ENCODE measurements at regions not wholly inside any gene's neighbourhood (a gene's known extent, or its start where the extent isn't known, plus 50 kb on each side); places are given as distances from the start of the nearest gene placed in this dataset.

DNA sequence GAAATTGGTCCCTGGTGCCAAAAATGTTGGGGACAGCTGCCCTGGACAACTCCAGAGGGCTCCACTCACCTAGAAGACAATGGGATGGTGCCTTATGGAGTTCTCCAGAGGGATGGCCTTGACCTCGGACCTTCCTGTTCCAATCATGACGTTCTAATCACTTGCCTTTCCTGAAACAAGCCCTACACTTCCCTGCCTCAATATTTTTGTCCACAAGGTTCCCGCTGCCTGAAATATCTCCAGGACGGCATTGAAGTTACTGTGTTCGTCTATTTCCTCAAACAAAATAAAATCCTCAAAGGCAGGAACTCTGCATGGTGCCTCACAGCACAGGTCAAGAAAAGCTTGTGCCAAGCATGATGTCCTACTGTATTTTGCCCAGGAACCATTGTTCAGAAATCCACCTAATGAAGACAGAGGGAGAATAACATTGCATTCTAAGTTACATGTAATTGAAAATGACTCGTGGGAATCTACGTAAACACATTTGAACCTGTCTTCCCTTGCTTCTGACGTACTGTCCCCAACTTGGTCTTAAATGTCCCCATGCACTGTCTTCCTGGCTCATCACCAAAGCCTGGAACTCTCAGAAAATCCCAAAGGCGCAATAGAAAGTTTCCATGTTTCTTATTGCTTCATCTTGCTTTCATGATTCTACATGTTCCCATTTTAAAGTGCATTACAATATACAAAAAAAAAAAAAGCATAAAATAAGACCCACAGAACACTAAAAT lies 342.3 kb upstream of the NRP1 start:
- TF ChIP-seq CTCF (IDR thresholded peaks at IDR 0.05) (no peak), POLR2A (IDR thresholded peaks at IDR 0.05) (no peak)
